Epithelial cell of esophagus (primary cell): ENCODE measurements at regions not wholly inside any gene's neighbourhood (a gene's known extent, or its start where the extent isn't known, plus 50 kb on each side); places are given as distances from the start of the nearest gene placed in this dataset.

Source experiments
- DNase-seq: peaks from one replicate; pipeline ENCODE4 v3.0.0; 2010; ENCODE audit warnings: low read depth
- H3K4me3 ChIP-seq: 2 replicates; pipeline ENCODE4 v1.5.1; 2011; ENCODE audit warnings: mild to moderate bottlenecking, low read length, control low read depth
- TF ChIP-seq, protein P1 (sequence below): IDR thresholded peaks from 2 replicates; pipeline ENCODE4 v1.5.1; 2011; ENCODE audit warnings: low read depth, mild to moderate bottlenecking, low read length, control low read depth, inconsistent platforms; ENCODE audit not compliant: insufficient read depth; ENCODE audit errors: missing control alignments

- H3K4me3 ChIP-seq = no peak overlapping the region
- DNase-seq = no peak
Measured at GRCh38 chr20:50367104-50367674, 143.0 kb upstream of the PTPN1 start.

DNA sequence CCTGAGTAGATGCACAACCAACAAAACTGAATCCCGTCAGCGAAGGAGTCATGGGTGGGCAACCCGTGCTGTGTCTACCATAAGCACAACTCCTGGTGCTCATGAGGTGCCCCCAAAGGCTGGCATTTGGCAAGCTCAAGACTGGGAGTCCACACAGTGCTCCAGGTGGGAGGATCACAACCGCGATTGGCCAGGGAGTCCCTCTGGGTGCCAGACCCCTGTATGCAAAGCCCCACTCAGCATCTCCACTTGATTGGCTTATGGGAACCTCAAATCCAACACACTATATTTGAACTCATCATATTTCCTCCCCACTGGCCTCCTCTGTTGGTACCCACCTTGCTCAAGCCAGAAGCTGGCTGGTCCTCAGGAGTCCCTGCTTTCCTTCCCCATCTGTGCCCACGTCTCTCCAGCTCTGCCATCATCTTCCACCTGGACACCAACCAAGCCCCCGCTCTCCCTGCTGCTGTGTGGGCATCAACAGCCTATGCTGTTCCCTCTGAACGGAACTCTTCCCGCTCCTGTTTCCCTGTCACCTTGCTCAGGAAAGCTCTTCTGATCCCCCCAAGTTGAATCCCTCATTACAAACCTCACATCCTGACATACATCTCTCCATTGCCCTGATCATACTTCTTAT lies 142.3 kb upstream of the PTPN1 start:
- TF ChIP-seq, protein P1, sequence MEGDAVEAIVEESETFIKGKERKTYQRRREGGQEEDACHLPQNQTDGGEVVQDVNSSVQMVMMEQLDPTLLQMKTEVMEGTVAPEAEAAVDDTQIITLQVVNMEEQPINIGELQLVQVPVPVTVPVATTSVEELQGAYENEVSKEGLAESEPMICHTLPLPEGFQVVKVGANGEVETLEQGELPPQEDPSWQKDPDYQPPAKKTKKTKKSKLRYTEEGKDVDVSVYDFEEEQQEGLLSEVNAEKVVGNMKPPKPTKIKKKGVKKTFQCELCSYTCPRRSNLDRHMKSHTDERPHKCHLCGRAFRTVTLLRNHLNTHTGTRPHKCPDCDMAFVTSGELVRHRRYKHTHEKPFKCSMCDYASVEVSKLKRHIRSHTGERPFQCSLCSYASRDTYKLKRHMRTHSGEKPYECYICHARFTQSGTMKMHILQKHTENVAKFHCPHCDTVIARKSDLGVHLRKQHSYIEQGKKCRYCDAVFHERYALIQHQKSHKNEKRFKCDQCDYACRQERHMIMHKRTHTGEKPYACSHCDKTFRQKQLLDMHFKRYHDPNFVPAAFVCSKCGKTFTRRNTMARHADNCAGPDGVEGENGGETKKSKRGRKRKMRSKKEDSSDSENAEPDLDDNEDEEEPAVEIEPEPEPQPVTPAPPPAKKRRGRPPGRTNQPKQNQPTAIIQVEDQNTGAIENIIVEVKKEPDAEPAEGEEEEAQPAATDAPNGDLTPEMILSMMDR = no peak
- H3K4me3 ChIP-seq = no peak overlapping the region
- DNase-seq = no peak

More at GRCh38 chr20:50367104-50367674, 143.0 kb upstream of the PTPN1 start:
- TF ChIP-seq, protein P1 = no peak

DNA sequence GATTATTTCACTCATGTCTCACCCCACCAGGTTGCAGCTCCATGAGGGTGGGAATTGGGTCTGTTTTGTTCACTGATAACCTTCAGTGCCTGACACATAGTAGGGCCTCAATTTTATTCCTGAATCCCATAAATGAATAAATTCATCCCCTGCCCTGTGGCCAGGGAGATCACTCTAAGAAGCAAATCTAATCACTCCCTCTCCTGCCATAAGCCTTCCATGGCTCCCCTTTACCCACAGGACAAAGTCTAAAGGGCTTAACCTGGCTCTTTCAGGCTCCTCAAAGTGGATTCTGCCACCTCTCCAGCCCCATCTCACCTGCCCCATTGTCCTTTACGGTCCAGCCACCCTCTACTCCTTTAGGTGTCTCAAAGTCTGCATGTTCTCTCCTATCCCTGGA lies 141.8 kb upstream of the PTPN1 start:
- H3K4me3 ChIP-seq = no peak overlapping the region
- TF ChIP-seq, protein P1 = no peak
- DNase-seq = no peak

DNA sequence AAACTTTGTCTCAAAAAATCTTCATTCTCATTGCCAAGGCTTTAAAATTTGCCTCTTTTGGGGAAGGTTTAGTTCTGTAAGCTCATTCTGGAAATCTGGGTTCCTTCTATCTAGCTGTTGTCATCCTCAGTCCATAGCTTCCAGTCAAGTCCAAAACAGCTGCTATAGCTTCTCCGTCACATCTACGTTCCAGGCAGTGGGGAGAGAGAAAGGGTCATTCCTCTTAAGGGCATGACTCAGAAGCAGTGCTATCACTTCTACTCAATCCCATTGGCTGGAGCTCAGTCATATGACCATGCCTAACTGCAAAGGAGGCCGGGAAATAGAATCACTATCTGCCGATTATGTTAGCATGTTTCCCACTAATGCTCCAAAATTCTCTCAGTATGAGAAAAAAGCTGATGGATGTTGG lies 141.4 kb upstream of the PTPN1 start:
- no peak overlapping the region for H3K4me3 ChIP-seq
- no peak for DNase-seq
- TF ChIP-seq, protein P1 = no peak

DNA sequence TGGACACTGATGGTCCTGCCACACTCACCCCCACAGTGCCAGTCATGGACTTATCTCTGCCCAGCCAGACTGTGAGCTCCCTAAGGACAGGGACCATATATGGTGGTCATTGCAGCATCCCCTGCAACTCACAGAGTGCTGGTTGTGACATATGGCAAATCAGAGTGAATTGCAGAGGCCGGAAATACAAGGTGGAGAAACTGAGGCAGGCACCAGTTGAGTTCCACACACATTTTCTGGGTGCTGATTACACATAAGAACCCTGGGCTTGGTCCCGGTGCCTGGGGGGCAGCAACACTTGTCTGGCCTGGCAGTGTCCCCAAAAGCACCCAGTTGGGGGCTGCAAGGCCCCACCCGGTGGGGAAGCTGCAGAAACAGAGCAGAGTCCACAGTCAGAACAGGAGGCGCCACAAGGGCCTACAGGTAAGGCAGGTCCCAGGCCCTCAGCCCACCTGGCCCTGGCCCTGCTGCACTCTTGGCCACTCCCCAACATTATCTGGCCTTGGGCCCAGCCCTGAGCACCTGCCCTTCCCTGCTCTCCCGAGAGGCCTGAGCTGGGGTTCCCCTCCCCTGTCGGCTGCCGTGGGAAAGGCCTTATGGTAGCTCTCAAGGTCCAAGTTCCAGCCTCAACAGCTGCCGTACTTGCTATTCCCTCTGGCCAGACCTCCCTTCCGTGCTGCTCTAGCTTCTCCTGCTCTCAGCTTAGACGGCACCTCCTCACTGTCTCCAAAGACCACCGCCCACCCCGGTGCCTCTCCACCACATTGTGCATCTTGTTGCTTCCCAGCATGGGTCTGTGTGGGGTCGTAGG lies 140.8 kb upstream of the PTPN1 start:
- no peak for DNase-seq
- TF ChIP-seq, protein P1 = no peak
- no peak overlapping the region for H3K4me3 ChIP-seq

GRCh38 chr20:50370036-50370566 lies 140.1 kb upstream of the PTPN1 start:
- DNase-seq = no peak
- TF ChIP-seq, protein P1 = no peak
- H3K4me3 ChIP-seq = no peak overlapping the region
